GM12878 (cell line): ENCODE measurements at regions not wholly inside any gene's neighbourhood (a gene's known extent, or its start where the extent isn't known, plus 50 kb on each side); places are given as distances from the start of the nearest gene placed in this dataset.

Experiments
- ATAC-seq: fragments of 200-7000 bp; cut with Tn5 transposase; 3 replicates; pipeline ENCODE4 v1.9.1; 2020; ENCODE audit warnings: mild to moderate bottlenecking, moderate library complexity
- BruUV-seq: library from RNA; stranded (reverse); fragments of 400-500 nt; replicated peaks from 2 replicates; lab custom pipeline; 2021; lab: Mats Ljungman, UMichigan
- CTCF ChIA-PET: fragments of 300-600 bp; sonication (Branson Sonifier 250); formaldehyde crosslinking; extraction: SDS; loops from one replicate; lab custom pipeline; 2021; ENCODE audit warnings: inconsistent platforms; lab: Yijun Ruan, JAX
- POLR2A ChIA-PET: fragments of 350-600 bp; formaldehyde crosslinking; extraction: SDS; loops from one replicate; lab custom pipeline; 2021; ENCODE audit warnings: inconsistent platforms; lab: Charles Lee
- RAD21 ChIA-PET: fragments of 300-600 bp; sonication (Branson Sonifier 250); formaldehyde crosslinking; loops from one replicate; lab custom pipeline; 2023; ENCODE audit warnings: antibody characterized with exemption; ENCODE audit not compliant: unreplicated experiment; lab: Charles Lee
- SMC1A ChIA-PET: fragments of 300-600 bp; sonication (Branson Sonifier 250); formaldehyde crosslinking; loops from one replicate; lab custom pipeline; 2023; ENCODE audit not compliant: unreplicated experiment, uncharacterized antibody; lab: Charles Lee
- DNase-seq: peaks from one replicate; pipeline ENCODE4 v3.0.0-alpha.2; 2011; ENCODE audit warnings: low read depth, low spot score
- FAIRE-seq: peaks from 3 replicates; lab custom pipeline; 2011; peaks lifted over from hg19 to GRCh38; lab: Jason Lieb, UNC
- H2AFZ ChIP-seq: 2 replicates; pipeline ENCODE4 v1.6.0; 2011; ENCODE audit warnings: low read depth, low read length, control low read depth; ENCODE audit not compliant: control insufficient read depth
- H3K27ac ChIP-seq: 2 replicates; pipeline ENCODE4 v1.5.1; 2011; ENCODE audit warnings: control low read depth; ENCODE audit not compliant: control insufficient read depth, insufficient read depth
- H3K27me3 ChIP-seq, 2 experiments: replicated peaks in 1 of 2; 2 replicates each; pipeline versions ENCODE4 v1.6.0 to v1.6.1; 2011; ENCODE audit warnings: low read length in 1 of 2; ENCODE audit not compliant: control insufficient read depth in 2 of 2, insufficient read depth in 2 of 2
- H3K36me3 ChIP-seq, 2 experiments: 2 replicates each; pipeline ENCODE4 v1.5.1; 2011; ENCODE audit warnings: low read length in 1 of 2; ENCODE audit not compliant: control insufficient read depth in 2 of 2, insufficient read depth in 2 of 2
- H3K4me1 ChIP-seq: 2 replicates; pipeline ENCODE4 v1.6.1; 2011; ENCODE audit warnings: mild to moderate bottlenecking, low read length, moderate library complexity, mixed read lengths; ENCODE audit not compliant: control insufficient read depth, insufficient read depth
- H3K4me2 ChIP-seq: 2 replicates; pipeline ENCODE4 v1.6.0; 2011; ENCODE audit warnings: control low read depth; ENCODE audit not compliant: control insufficient read depth, insufficient read depth
- H3K4me3 ChIP-seq: fragments of 200-600 bp; sonication (generic); 2 replicates; pipeline ENCODE4 v1.5.1; 2016
- H3K79me2 ChIP-seq: 2 replicates; pipeline ENCODE4 v1.6.0; 2011; ENCODE audit warnings: low read length; ENCODE audit not compliant: control insufficient read depth, insufficient read depth
- H3K9ac ChIP-seq: 2 replicates; pipeline ENCODE4 v1.8.0; 2011; ENCODE audit warnings: low read length, control low read depth, mixed read lengths; ENCODE audit not compliant: control insufficient read depth, insufficient read depth
- H3K9me3 ChIP-seq: replicated peaks from 3 replicates; pipeline ENCODE4 v1.5.1; 2011; ENCODE audit warnings: mild to moderate bottlenecking, low read length; ENCODE audit not compliant: control insufficient read depth, insufficient read depth
- H4K20me1 ChIP-seq: 2 replicates; pipeline ENCODE4 v1.6.0; 2011; ENCODE audit not compliant: control insufficient read depth, insufficient read depth
- CBFB ChIP-seq: IDR thresholded peaks from 2 replicates; pipeline ENCODE4 v1.6.1; 2016; ENCODE audit warnings: antibody characterized with exemption, low read depth
- EED ChIP-seq: sonication (generic); IDR thresholded peaks from 2 replicates; pipeline ENCODE4 v1.6.1; 2016; ENCODE audit warnings: antibody characterized with exemption, low read depth
- POLR2AphosphoS2 ChIP-seq: IDR thresholded peaks from 2 replicates; pipeline ENCODE4 v1.6.1; 2011; ENCODE audit warnings: low read depth, mild to moderate bottlenecking, low read length, improper control_type of control experiment, moderate library complexity
- RUNX3 ChIP-seq: IDR thresholded peaks from 2 replicates; pipeline ENCODE4 v1.6.1; 2012; ENCODE audit warnings: low read length, inconsistent platforms
- SPI1 ChIP-seq: IDR thresholded peaks from 2 replicates; pipeline ENCODE4 v1.6.1; 2011; ENCODE audit warnings: low read depth, mild to moderate bottlenecking, low read length, moderate library complexity, borderline replicate concordance; ENCODE audit not compliant: insufficient read depth
- ZNF217 ChIP-seq: fragments of 450-650 bp; IDR thresholded peaks from 2 replicates; pipeline ENCODE4 v1.6.1; 2017; ENCODE audit warnings: antibody characterized with exemption, mild to moderate bottlenecking
- WGBS: methylation state at CpG from one replicate; pipeline ENCODE4 v1.1.6; 2016; ENCODE audit warnings: low lambda C conversion rate; ENCODE audit not compliant: insufficient replicate concordance, insufficient coverage; ENCODE audit errors: missing lambda C conversion rate; 5-methylcytosine and 5-hydroxymethylcytosine counted together
- in situ Hi-C: fragments of 300-500 bp; cut with MboI; formaldehyde crosslinking; loops from 9 replicates; pipeline ENCODE4 v1.14.3; 2018; ENCODE audit warnings: mixed read lengths
- intact Hi-C: fragments of 100-400 bp; cut with micrococcal nuclease; formaldehyde crosslinking; loops from one replicate; pipeline ENCODE4 v1.14.2; 2022; ENCODE audit not compliant: unreplicated experiment

DNA sequence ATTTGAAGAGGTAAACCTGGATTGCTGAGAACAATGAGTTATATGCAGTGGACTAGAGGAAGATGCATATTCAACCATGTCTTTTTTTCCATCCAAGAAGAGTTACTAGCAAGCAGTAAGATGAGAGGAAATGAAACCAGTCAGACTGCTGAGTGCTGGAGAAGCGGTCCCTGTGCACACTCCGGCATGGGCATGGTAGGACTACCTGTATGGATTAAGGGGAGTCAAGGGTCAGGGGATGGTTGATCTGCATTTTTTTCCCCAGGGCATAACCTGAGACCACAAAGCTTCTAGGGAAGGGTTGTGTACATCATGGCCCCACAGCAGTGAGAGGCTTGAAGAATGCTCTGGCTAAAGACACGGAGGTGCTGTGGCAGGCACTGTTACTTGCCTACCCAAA is 76.6 kb upstream of the ZNF169 start:
- H3K27ac ChIP-seq = no peak overlapping the region
- no peaks in the 10 kb centered on the region for H3K27me3 ChIP-seq
- DNase-seq (no peak), FAIRE-seq (no peak), ATAC-seq (no peak)
- in situ Hi-C loops = no loop called here
- SMC1A ChIA-PET = interaction anchor here (0.9 to 1.5 kb wide), 2 partner anchors 12 to 31 kb away, joined by 3 to 6 read pairs; no protein-coding TSS in a partner anchor
- no peak overlapping the region for H2AFZ ChIP-seq
- peaks cover 4 to 10% of the 10 kb centered on the region in 2 experiments for H3K36me3 ChIP-seq
- H3K4me3 ChIP-seq = no peak overlapping the region
- 0 out of 2 replicates have a peak, but pooled peaks cover 7% of the 10 kb centered on the region for H4K20me1 ChIP-seq
- H3K4me1 ChIP-seq = peaks cover 31% of the 10 kb centered on the region
- intact Hi-C loops = no loop called here
- TF ChIP-seq CBFB = no peak
- TF ChIP-seq EED = 0 out of 2 replicates have a peak, but pooled peaks have one; percentile 17
- 0 out of 2 replicates have a peak, but pooled peaks have one; percentile 13 for TF ChIP-seq RUNX3
- no peak for TF ChIP-seq ZNF217
- TF ChIP-seq SPI1 = peak; percentile 73
- TF ChIP-seq POLR2AphosphoS2 = 0 out of 2 replicates have a peak, but pooled peaks have one; percentile 51
- H3K9ac ChIP-seq = no peak overlapping the region
- 55% methylated on average over 3 of the region's 3 CpGs for WGBS
- POLR2A ChIA-PET = interaction anchor here (0.6 kb wide), 1 partner anchor 13 kb away, joined by 3 read pairs; no protein-coding TSS in a partner anchor
- H3K9me3 ChIP-seq = no peaks in the 10 kb centered on the region; the same call in 2 of the 3 replicates
- no peak overlapping the region for H3K4me2 ChIP-seq
- CTCF ChIA-PET = interaction anchor here (1.1 to 1.9 kb wide), 2 partner anchors 12 to 30 kb away, joined by 3 to 4 read pairs; no protein-coding TSS in a partner anchor
- BruUV-seq = no TSS peak
- RAD21 ChIA-PET = no interaction called here
- peaks cover 26% of the 10 kb centered on the region for H3K79me2 ChIP-seq
